ENCODE measurements at regions not wholly inside any gene's neighbourhood (a gene's known extent, or its start where the extent isn't known, plus 50 kb on each side); places are given as distances from the start of the nearest gene placed in this dataset.
"Not testable (repeated sequence)": the region's sequence is repeated elsewhere in the genome, so short reads cannot be mapped to it uniquely, and the experiment has no call there.

DNA sequence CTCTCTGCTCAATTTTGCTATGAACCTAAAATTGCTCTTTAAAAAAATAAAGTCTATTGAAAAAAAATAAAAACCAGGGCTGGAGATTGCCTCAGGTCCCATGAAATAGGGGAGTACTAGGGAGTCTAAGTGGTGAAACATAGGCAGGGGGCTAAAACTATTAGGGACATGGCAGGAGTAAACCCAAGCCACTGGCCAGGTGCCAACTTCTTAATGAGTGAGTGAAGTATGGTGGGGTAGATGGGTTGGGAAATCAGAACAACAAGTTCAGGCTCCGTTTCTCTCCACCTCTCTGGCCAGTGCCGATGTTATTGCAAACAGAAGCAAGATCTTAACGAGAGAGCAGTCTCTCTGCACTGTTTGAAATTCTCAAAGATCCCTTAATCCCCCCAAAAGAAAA, 322.4 kb upstream of the CDH5 start:
- no peak for DNase-seq

DNA sequence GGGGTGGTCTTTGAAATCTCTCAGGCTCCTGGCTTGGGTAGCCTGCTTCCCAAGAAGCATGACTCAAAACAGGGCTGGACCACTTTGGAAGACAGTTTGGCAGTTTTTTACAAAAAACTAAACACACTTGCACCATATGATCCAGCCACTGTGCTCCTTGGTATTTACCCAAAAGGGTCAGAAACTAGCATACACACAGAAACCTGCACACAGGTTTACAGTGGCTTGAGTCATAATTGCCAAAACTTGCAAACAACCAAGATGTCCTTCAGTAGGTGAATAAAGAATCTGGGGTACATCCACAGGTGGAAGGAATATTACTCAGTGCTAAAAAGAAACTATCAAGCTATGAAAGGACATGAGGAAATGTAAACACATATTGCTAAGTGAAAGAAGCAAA, 323.2 kb upstream of the CDH5 start:
- DNase-seq: no peak

GRCh38 chr16:66042341-66042740, 324.1 kb upstream of the CDH5 start:
- DNase-seq: no peak

GRCh38 chr16:66041907-66042306, 324.6 kb upstream of the CDH5 start:
- DNase-seq: no peak

DNA sequence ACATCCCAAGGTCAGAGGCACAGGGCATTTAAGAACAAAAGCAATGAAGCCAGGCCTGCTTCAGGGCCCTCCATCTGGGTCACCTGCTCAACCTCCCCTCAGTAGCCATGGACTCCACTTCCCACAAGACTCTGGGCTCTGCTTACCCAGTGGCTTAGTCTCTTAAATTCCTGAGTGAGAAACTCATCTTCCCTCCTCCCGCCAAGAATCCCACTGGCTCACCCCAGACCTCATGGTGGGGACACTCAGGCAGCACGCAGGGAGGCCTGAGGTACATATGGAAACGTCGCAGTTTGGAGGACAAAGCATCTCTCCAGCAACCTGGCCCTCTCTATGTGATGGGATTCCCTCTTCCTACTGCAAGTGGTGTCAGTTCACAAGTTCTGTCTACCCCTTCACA, 326.7 kb upstream of the CDH5 start:
- no peak for DNase-seq

DNA sequence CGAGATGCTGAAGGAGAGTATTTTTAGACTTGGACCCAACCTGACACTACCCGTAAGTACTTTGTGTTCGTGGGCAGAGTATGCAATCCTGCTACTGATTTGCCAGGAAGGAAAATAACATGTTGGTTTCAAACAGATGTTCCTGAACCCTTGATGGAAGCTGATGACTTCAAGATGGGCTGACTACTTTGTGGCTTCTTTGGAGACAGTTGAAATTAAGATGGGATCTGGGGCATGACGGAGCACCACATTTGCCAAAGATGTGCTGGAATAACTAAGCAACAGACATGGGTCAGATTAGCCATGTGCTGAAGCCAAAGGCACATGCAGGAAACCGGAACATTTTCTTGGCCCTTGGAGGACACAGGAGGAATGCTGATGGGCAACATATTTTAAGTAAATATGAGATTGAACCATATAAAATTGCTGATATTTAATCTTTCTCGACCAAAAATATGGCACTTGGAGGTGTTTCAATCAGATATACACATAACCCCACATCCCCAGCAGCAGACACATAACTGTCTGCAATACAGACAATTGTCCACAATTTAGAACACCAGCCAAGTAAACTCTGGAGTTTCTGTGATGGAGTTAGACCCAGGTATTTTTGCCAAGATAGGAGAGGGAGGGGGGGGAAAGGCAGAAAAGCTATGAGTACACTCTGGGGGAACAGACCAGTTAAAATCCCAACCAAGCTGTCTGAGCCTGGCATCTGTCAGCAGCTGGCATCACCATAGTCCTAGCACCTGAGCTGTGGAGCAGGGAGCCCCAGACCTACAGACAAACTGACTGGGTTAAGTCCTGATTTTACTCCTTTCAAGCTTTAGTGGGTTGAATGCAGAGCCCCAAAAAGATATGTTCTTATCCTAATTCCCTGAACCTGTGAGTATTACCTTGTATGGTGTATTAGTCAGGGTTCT, 329.4 kb upstream of the CDH5 start:
- DNase-seq: no peak

DNA sequence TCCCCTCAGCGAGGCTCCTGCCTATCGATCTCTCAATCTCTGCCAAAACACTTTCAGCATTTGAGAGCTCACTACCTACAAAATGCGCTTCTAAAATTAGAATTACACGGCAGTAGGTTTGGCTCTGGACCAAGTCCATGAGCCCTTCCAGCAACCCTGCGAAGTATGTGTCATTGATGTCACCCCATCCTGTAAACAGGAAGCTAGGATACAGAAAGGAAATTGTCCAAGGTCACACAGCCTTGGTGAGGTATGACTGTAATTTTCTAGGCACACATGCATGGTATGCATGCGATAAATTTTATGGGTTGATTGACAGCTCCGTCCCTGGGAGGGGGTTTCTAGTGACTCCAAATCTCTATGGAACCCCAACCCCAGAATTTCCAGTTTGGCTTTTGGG, 330.3 kb upstream of the CDH5 start:
- no peak for DNase-seq

GRCh38 chr16:66035096-66035495, 331.4 kb upstream of the CDH5 start:
- DNase-seq: no peak

- no peak for DNase-seq
Measured at GRCh38 chr16:66032841-66033240, 333.6 kb upstream of the CDH5 start.

DNA sequence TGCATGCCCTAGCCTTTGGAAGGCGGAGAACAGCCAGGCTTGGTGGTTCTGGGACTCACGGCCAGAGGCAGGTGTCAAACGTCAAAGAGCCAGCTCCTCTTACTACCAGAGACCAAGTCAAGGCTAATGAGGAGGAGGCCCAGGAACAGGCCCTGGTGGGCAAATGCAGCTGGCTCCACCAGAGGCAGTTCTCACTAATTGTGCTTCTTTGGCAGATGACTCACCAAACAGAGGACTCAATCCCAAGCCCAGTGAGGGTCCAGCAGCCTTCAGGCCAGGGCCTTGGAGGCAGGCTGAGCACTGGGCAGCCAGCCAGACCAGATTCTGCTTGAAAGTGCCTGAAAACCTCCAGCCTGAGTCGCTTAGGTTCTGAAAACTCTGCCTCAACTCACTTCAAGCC, 336.5 kb upstream of the CDH5 start:
- no peak for DNase-seq

GRCh38 chr16:66028510-66029216, 337.8 kb upstream of the CDH5 start:
- DNase-seq: no peak

DNA sequence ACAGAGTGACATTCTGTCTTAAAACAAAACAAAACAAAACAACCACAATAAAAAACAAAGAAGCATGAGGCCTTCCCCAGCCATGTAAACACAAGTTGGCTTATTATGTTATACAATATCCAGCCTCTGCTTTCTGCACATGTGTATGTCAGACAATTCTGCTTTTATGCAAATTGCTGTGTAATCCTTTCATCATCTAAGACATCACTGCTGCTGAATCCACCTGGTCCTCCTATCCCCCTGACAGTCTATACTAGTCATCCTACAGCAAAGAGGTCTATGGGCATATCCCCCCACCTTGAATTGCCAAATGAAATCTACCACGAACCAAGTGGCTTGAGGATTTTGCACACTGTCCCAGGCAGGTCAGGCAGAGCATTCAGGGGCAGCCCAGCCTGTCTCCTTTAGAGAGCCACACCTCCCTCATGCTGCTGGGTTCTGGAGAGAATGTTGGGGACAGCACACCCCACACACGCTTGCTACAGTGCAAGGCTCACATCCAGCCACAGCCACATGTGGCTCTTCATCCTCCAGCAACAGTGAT, 339.6 kb upstream of the CDH5 start:
- no peak for DNase-seq

- no peak for DNase-seq
Measured at GRCh38 chr16:66026211-66026610, 340.3 kb upstream of the CDH5 start.

GRCh38 chr16:66025751-66026150, 340.7 kb upstream of the CDH5 start:
- no peak for DNase-seq

DNA sequence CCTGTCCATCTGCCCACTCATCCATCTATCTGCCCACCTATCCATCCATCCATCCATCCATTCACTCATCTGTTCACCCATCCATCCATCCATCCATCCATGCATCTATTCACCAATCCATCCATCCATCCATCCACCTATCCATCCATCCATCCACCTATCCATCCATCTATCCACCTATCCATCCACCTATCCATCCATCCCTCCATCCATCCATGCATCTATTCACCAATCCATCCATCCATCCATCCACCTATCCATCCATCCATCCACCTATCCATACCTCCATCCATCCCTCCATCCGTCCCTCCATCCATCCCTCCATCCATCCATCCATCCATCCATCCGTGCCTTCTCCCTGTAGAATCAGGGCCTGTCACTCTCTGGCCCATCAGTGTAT, 341.9 kb upstream of the CDH5 start:
- not testable (repeated sequence) for DNase-seq

- DNase-seq: no peak
Measured at GRCh38 chr16:66023481-66023880, 343.0 kb upstream of the CDH5 start.

DNA sequence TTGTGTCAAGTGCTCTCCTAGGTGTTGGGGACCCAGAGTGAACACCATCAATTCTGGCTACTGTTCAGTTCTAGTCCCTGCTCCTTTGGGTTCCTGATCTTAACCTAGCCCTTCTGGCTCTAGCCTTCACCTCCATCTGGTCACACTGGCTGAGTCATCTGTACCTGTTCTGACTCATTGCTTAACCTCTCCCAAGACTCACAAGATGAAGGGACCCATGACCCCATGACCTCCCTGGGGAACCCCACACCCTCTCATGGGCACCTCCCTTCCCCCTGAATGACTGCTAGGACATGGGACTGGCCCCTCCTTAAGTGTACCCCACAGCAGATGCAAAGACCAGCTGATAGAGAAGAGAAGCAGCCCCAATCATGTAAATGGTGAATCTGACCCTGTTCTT, 345.8 kb upstream of the CDH5 start:
- DNase-seq: no peak

- no peak for DNase-seq
Measured at GRCh38 chr16:66020046-66020445, 346.4 kb upstream of the CDH5 start.

- DNase-seq: not testable (repeated sequence)
Measured at GRCh38 chr16:66019502-66019901, 347.0 kb upstream of the CDH5 start.

GRCh38 chr16:66014221-66014620, 352.3 kb upstream of the CDH5 start:
- no peak for DNase-seq

DNA sequence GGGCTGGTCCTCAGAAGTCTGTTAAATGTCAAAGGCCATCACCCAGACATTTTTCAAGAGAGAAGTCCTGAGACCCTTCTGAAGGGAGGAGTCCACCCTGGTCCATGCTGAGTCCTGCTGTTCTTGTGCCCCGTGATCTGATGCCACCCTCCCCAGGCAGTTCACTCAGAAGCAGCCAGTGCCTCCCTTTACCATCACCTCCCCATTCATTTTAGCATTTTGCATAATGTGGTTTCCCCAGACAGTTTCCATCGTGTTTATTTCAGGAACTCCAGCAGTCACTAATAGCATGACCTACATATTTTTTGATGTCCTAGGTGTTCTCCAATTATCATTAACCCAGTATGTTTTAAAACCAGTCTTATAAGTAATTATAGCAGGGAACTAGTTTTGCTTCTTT, 353.0 kb upstream of the CDH5 start:
- no peak for DNase-seq

- DNase-seq: no peak
Measured at GRCh38 chr16:66008136-66008535, 358.4 kb upstream of the CDH5 start.

DNA sequence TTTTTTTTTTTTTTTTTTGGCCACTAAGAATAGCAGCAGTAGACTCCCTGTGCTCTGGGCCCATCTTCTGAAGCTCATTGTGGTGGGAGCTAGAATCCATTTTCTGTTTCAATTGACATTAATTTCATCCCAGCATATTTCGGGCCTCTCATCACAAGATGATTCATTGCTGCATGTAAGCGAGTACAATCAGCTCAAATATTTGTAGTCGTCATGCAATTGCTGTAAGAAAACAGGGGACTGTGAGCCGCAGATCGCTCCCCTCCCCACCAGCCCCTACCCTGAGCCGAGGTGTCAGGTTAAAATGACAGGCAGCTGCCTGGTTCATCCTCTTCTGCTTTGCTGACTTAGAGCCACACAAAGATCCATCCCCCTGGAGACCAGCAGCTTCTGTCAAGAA, 358.8 kb upstream of the CDH5 start:
- DNase-seq: no peak

GRCh38 chr16:66006485-66006884, 360.0 kb upstream of the CDH5 start:
- DNase-seq: no peak
